ENCODE measurements at regions not wholly inside any gene's neighbourhood (a gene's known extent, or its start where the extent isn't known, plus 50 kb on each side); places are given as distances from the start of the nearest gene placed in this dataset.

DNA sequence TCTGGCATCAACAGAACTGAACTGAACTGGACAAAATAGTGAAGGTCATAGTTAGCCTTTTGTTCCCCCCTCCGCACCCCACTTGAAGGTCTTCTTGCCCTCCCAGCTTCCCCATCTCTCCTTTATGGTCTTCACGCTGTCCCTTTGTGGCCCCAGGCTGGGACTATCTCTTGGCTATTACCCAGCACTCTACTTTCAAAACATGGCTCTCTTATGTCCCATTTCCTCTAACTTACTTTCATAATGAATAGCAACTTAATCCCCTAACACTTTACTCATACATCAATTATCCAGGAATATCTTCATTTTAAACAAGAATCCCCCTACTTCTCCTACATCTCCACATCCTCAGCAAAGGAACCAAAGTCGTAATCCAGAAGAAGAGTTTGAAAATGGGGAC lies 135.3 kb upstream of the ITGB1 start:
- H3K79me2 ChIP-seq (ENCODE audit: control insufficient read depth, insufficient read depth, low read length): no peaks in the 10 kb centered on the region
- no peak overlapping the region for H3K18ac ChIP-seq (ENCODE audit: low read length)
- H3K4me3 ChIP-seq (ENCODE audit: low read length): no peak overlapping the region
- H3K4me1 ChIP-seq (ENCODE audit: control insufficient read depth, low read depth, low read length): no peaks in the 10 kb centered on the region
- no peak overlapping the region for H2BK5ac ChIP-seq (ENCODE audit: low read length)
- H3K36me3 ChIP-seq (ENCODE audit: control insufficient read depth, insufficient read depth, low read length): no peaks in the 10 kb centered on the region
- no peak overlapping the region for H4K8ac ChIP-seq (ENCODE audit: low read depth, low read length)
- no peak overlapping the region for H4K5ac ChIP-seq (ENCODE audit: low read length)
- H3K9ac ChIP-seq (ENCODE audit: low read length): no peak overlapping the region
- no peak overlapping the region for H3K56ac ChIP-seq (ENCODE audit: low read length)
- no peak overlapping the region for H2AK5ac ChIP-seq (ENCODE audit: low read length)
- H3K79me1 ChIP-seq (ENCODE audit: low read length): no peaks in the 10 kb centered on the region
- WGBS (ENCODE audit: extremely low coverage, insufficient coverage, low lambda C conversion rate): no CpG with 5 or more reads among the region's 3 CpGs
- H2BK120ac ChIP-seq (ENCODE audit: low read depth, low read length): no peak overlapping the region
- no peak for DNase-seq
- H3K27me3 ChIP-seq (ENCODE audit: insufficient read depth, low read length, poor library complexity): no peaks in the 10 kb centered on the region
- H3K27ac ChIP-seq (ENCODE audit: low read depth, low read length): no peak overlapping the region
- H3K4me2 ChIP-seq (ENCODE audit: low read length): no peak overlapping the region
- H3K4ac ChIP-seq (ENCODE audit: low read depth, low read length): no peak overlapping the region
- no peak overlapping the region for H3K23ac ChIP-seq (ENCODE audit: low read length)
- H2BK15ac ChIP-seq (replicated peaks; ENCODE audit: low read depth): no peak overlapping the region

DNA sequence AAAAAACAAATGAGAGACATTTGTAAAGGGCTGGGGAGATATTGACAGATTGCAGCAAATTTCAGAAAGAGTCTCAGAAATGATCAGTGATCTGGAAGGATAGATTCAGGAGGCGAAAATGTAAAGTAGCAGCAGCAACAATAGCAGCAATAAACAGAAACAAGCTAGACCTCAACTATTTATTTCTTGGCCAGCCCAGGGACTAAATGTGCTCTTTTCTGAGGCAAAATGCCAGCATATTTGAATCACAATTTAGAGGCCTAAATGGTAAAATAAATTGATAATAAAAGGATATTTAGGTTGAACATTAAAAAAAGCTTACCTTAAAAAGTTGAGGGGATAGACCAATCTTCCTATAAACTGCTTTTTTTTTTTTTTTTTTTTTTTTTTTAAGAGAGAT lies 134.6 kb upstream of the ITGB1 start:
- Histone ChIP-seq H2BK15ac (replicated peaks; ENCODE audit: low read depth) (no peak overlapping the region), H2BK120ac (ENCODE audit: low read depth, low read length) (no peak overlapping the region), H2BK5ac (ENCODE audit: low read length) (no peak overlapping the region), H4K5ac (ENCODE audit: low read length) (no peak overlapping the region), H4K8ac (ENCODE audit: low read depth, low read length) (no peak overlapping the region), H3K27ac (ENCODE audit: low read depth, low read length) (no peak overlapping the region), H3K79me1 (ENCODE audit: low read length) (no peaks in the 10 kb centered on the region), H2AK5ac (ENCODE audit: low read length) (no peak overlapping the region), H3K79me2 (ENCODE audit: control insufficient read depth, insufficient read depth, low read length) (no peaks in the 10 kb centered on the region), H3K36me3 (ENCODE audit: control insufficient read depth, insufficient read depth, low read length) (no peaks in the 10 kb centered on the region), H3K4ac (ENCODE audit: low read depth, low read length) (no peak overlapping the region), H3K18ac (ENCODE audit: low read length) (no peak overlapping the region), H3K4me1 (ENCODE audit: control insufficient read depth, low read depth, low read length) (no peaks in the 10 kb centered on the region), H3K56ac (ENCODE audit: low read length) (no peak overlapping the region), H3K4me3 (ENCODE audit: low read length) (no peak overlapping the region), H3K23ac (ENCODE audit: low read length) (no peak overlapping the region), H3K4me2 (ENCODE audit: low read length) (no peak overlapping the region), H3K9ac (ENCODE audit: low read length) (no peak overlapping the region), H3K27me3 (ENCODE audit: insufficient read depth, low read length, poor library complexity) (no peaks in the 10 kb centered on the region)
- no CpG with 5 or more reads among the region's 1 CpG for WGBS (ENCODE audit: extremely low coverage, insufficient coverage, low lambda C conversion rate)
- no peak for DNase-seq

DNA sequence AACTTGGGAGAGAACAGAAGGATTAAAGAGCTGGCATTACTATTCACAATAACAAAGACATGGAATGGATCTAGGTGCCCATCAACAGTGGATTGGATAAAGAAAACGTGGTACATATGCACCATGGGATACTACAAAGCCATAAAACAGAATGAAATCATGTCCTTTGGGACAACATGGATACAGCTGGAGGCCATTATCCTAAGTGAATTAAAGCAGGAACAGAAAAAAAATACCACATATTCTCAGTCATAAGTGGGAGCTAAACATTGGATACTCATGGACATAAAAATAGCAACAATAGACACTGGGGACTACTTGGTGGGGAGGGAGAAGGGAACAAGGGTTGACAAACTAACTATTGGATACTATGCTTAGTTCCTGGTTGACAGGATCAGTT lies 133.2 kb upstream of the ITGB1 start:
- Histone ChIP-seq H3K9ac (ENCODE audit: low read length) (no peak overlapping the region), H3K23ac (ENCODE audit: low read length) (no peak overlapping the region), H3K4me2 (ENCODE audit: low read length) (no peak overlapping the region), H2BK15ac (replicated peaks; ENCODE audit: low read depth) (no peak overlapping the region), H3K4ac (ENCODE audit: low read depth, low read length) (no peak overlapping the region), H3K4me3 (ENCODE audit: low read length) (no peak overlapping the region), H2BK120ac (ENCODE audit: low read depth, low read length) (no peak overlapping the region), H2BK5ac (ENCODE audit: low read length) (no peak overlapping the region), H4K8ac (ENCODE audit: low read depth, low read length) (no peak overlapping the region), H2AK5ac (ENCODE audit: low read length) (no peak overlapping the region), H3K36me3 (ENCODE audit: control insufficient read depth, insufficient read depth, low read length) (no peaks in the 10 kb centered on the region), H3K79me1 (ENCODE audit: low read length) (no peaks in the 10 kb centered on the region), H3K27me3 (ENCODE audit: insufficient read depth, low read length, poor library complexity) (no peaks in the 10 kb centered on the region), H3K4me1 (ENCODE audit: control insufficient read depth, low read depth, low read length) (no peaks in the 10 kb centered on the region), H3K56ac (ENCODE audit: low read length) (no peak overlapping the region), H3K79me2 (ENCODE audit: control insufficient read depth, insufficient read depth, low read length) (no peaks in the 10 kb centered on the region), H3K27ac (ENCODE audit: low read depth, low read length) (no peak overlapping the region), H3K18ac (ENCODE audit: low read length) (no peak overlapping the region), H4K5ac (ENCODE audit: low read length) (no peak overlapping the region)
- DNase-seq: no peak
- no CpG with 5 or more reads among the region's 1 CpG for WGBS (ENCODE audit: extremely low coverage, insufficient coverage, low lambda C conversion rate)

DNA sequence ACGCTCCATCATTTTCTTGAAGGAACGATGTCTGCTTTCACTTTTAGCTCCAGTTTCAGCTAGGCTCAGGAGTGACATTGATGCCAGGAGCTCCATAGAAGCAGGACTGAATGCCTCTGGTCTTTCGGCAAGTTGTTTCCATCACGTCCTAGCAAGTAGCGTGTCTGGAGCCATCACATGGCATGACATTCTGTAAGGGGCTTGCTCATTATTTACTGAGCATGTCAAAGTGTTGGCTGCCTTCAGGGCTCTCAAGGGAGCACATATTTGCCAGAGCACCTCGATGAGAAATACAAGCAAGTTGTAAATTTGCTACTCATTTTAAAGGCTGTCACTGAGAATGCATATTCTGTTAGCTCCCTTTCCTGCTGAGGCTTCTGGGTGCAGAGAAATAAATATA lies 131.0 kb upstream of the ITGB1 start:
- Histone ChIP-seq H2BK120ac (ENCODE audit: low read depth, low read length) (no peak overlapping the region), H3K4me1 (ENCODE audit: control insufficient read depth, low read depth, low read length) (no peaks in the 10 kb centered on the region), H3K27me3 (ENCODE audit: insufficient read depth, low read length, poor library complexity) (no peaks in the 10 kb centered on the region), H4K8ac (ENCODE audit: low read depth, low read length) (no peak overlapping the region), H3K4me3 (ENCODE audit: low read length) (no peak overlapping the region), H2BK15ac (replicated peaks; ENCODE audit: low read depth) (no peak overlapping the region), H3K4ac (ENCODE audit: low read depth, low read length) (no peak overlapping the region), H3K36me3 (ENCODE audit: control insufficient read depth, insufficient read depth, low read length) (no peaks in the 10 kb centered on the region), H2BK5ac (ENCODE audit: low read length) (no peak overlapping the region), H3K56ac (ENCODE audit: low read length) (no peak overlapping the region), H3K79me1 (ENCODE audit: low read length) (no peaks in the 10 kb centered on the region), H3K9ac (ENCODE audit: low read length) (no peak overlapping the region), H3K27ac (ENCODE audit: low read depth, low read length) (no peak overlapping the region), H4K5ac (ENCODE audit: low read length) (no peak overlapping the region), H3K79me2 (ENCODE audit: control insufficient read depth, insufficient read depth, low read length) (no peaks in the 10 kb centered on the region), H3K18ac (ENCODE audit: low read length) (no peak overlapping the region), H3K23ac (ENCODE audit: low read length) (no peak overlapping the region), H2AK5ac (ENCODE audit: low read length) (no peak overlapping the region), H3K4me2 (ENCODE audit: low read length) (no peak overlapping the region)
- no peak for DNase-seq
- no CpG with 5 or more reads among the region's 6 CpGs for WGBS (ENCODE audit: extremely low coverage, insufficient coverage, low lambda C conversion rate)

GRCh38 chr10:33087922-33088321 lies 129.9 kb upstream of the ITGB1 start:
- Histone ChIP-seq H2BK5ac (ENCODE audit: low read length) (no peak overlapping the region), H3K4me3 (ENCODE audit: low read length) (no peak overlapping the region), H3K79me1 (ENCODE audit: low read length) (no peaks in the 10 kb centered on the region), H2BK15ac (replicated peaks; ENCODE audit: low read depth) (no peak overlapping the region), H3K56ac (ENCODE audit: low read length) (no peak overlapping the region), H3K36me3 (ENCODE audit: control insufficient read depth, insufficient read depth, low read length) (no peaks in the 10 kb centered on the region), H3K18ac (ENCODE audit: low read length) (no peak overlapping the region), H3K4ac (ENCODE audit: low read depth, low read length) (no peak overlapping the region), H3K23ac (ENCODE audit: low read length) (no peak overlapping the region), H3K79me2 (ENCODE audit: control insufficient read depth, insufficient read depth, low read length) (no peaks in the 10 kb centered on the region), H3K9ac (ENCODE audit: low read length) (no peak overlapping the region), H4K5ac (ENCODE audit: low read length) (no peak overlapping the region), H3K27ac (ENCODE audit: low read depth, low read length) (no peak overlapping the region), H3K27me3 (ENCODE audit: insufficient read depth, low read length, poor library complexity) (no peaks in the 10 kb centered on the region), H2AK5ac (ENCODE audit: low read length) (no peak overlapping the region), H3K4me1 (ENCODE audit: control insufficient read depth, low read depth, low read length) (no peaks in the 10 kb centered on the region), H3K4me2 (ENCODE audit: low read length) (no peak overlapping the region), H4K8ac (ENCODE audit: low read depth, low read length) (no peak overlapping the region), H2BK120ac (ENCODE audit: low read depth, low read length) (no peak overlapping the region)
- no peak for DNase-seq
- 100% methylated on average over 1 of the region's 1 CpG for WGBS (ENCODE audit: extremely low coverage, insufficient coverage, low lambda C conversion rate)

DNA sequence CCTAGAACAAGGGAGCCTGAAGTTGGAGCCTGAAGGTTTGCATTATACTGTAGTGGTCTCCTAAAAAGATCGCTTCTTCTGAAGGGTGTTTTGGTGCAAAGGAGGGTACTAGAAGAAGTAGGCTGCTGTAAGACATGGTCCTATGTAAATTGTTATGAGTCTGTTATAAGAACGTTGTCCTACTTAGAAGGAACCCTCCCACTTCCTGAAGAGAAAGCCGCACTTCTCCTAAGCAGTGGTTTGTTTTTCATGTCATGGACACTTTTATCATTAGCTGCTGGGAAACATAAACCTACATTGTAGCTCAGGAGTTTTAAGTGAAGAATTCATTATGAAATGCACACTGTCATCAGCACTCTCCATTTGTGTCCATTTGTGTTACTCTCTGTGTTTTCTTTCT lies 129.1 kb upstream of the ITGB1 start:
- WGBS (ENCODE audit: extremely low coverage, insufficient coverage, low lambda C conversion rate): no CpG with 5 or more reads among the region's 3 CpGs
- Histone ChIP-seq H3K4me2 (ENCODE audit: low read length) (no peak overlapping the region), H3K79me1 (ENCODE audit: low read length) (no peaks in the 10 kb centered on the region), H2BK120ac (ENCODE audit: low read depth, low read length) (no peak overlapping the region), H2BK5ac (ENCODE audit: low read length) (no peak overlapping the region), H3K27ac (ENCODE audit: low read depth, low read length) (no peak overlapping the region), H3K4ac (ENCODE audit: low read depth, low read length) (no peak overlapping the region), H4K5ac (ENCODE audit: low read length) (no peak overlapping the region), H3K79me2 (ENCODE audit: control insufficient read depth, insufficient read depth, low read length) (no peaks in the 10 kb centered on the region), H2AK5ac (ENCODE audit: low read length) (no peak overlapping the region), H2BK15ac (replicated peaks; ENCODE audit: low read depth) (no peak overlapping the region), H4K8ac (ENCODE audit: low read depth, low read length) (no peak overlapping the region), H3K4me3 (ENCODE audit: low read length) (no peak overlapping the region), H3K27me3 (ENCODE audit: insufficient read depth, low read length, poor library complexity) (no peaks in the 10 kb centered on the region), H3K56ac (ENCODE audit: low read length) (no peak overlapping the region), H3K9ac (ENCODE audit: low read length) (no peak overlapping the region), H3K36me3 (ENCODE audit: control insufficient read depth, insufficient read depth, low read length) (no peaks in the 10 kb centered on the region), H3K18ac (ENCODE audit: low read length) (no peak overlapping the region), H3K23ac (ENCODE audit: low read length) (no peak overlapping the region), H3K4me1 (ENCODE audit: control insufficient read depth, low read depth, low read length) (no peaks in the 10 kb centered on the region)
- no peak for DNase-seq
